Hypothalamus (tissue), 51 donors: ENCODE measurements at regions not wholly inside any gene's neighbourhood (a gene's known extent, or its start where the extent isn't known, plus 50 kb on each side); places are given as distances from the start of the nearest gene placed in this dataset.
"Not testable (repeated sequence)": the region's sequence is repeated elsewhere in the genome, so short reads cannot be mapped to it uniquely, and the experiment has no call there.

Source experiments
- DNase-seq, 51 donors: peaks; one replicate each; lab custom pipeline; 2025; lab: John Stamatoyannopoulos, UW

GRCh38 chr3:117843356-117843755 is 1133.8 kb downstream of the TUSC7 start:
- no peak for DNase-seq

GRCh38 chr3:117844676-117845075 is 1135.1 kb downstream of the TUSC7 start:
- no peak for DNase-seq

- no peak for DNase-seq
These were observed 1136.7 kb downstream of the TUSC7 start for GRCh38 chr3:117846238-117846637.

GRCh38 chr3:117848606-117849005 is 1139.0 kb downstream of the TUSC7 start:
- no peak for DNase-seq

GRCh38 chr3:117853923-117854668 is 1144.5 kb downstream of the TUSC7 start:
- DNase-seq = no peak

- DNase-seq = no peak
These were observed 1146.8 kb downstream of the TUSC7 start for GRCh38 chr3:117856354-117856753.

- no peak for DNase-seq
These were observed 1153.6 kb downstream of the TUSC7 start for GRCh38 chr3:117863146-117863545.

- no peak for DNase-seq
These were observed 1155.8 kb downstream of the TUSC7 start for GRCh38 chr3:117865338-117865737.

- no peak for DNase-seq
These were observed 1159.2 kb downstream of the TUSC7 start for GRCh38 chr3:117868766-117869165.

GRCh38 chr3:117871934-117872333 is 1162.4 kb downstream of the TUSC7 start:
- no peak for DNase-seq

GRCh38 chr3:117872594-117873248 is 1161.9 kb downstream of the IGSF11 start:
- not testable (repeated sequence) for DNase-seq

GRCh38 chr3:117873249-117873600 is 1161.4 kb downstream of the IGSF11 start:
- DNase-seq = peak in 27 of 51 donors; percentile 0 to 58 (median 21)

- DNase-seq = no peak
These were observed 1160.5 kb downstream of the IGSF11 start for GRCh38 chr3:117874028-117874690.

- no peak for DNase-seq
These were observed 1159.5 kb downstream of the IGSF11 start for GRCh38 chr3:117874904-117875874.

- no peak for DNase-seq
These were observed 1158.8 kb downstream of the IGSF11 start for GRCh38 chr3:117875887-117876286.

- DNase-seq = no peak
These were observed 1154.0 kb downstream of the IGSF11 start for GRCh38 chr3:117880638-117881037.

GRCh38 chr3:117881210-117881609 is 1153.4 kb downstream of the IGSF11 start:
- no peak for DNase-seq

- no peak for DNase-seq
These were observed 1149.6 kb downstream of the IGSF11 start for GRCh38 chr3:117885011-117885441.

GRCh38 chr3:117886147-117886546 is 1148.5 kb downstream of the IGSF11 start:
- DNase-seq = no peak

GRCh38 chr3:117887031-117887430 is 1147.6 kb downstream of the IGSF11 start:
- DNase-seq = no peak

GRCh38 chr3:117887901-117888300 is 1146.7 kb downstream of the IGSF11 start:
- no peak for DNase-seq
